Ovary (tissue), 3 donors: ENCODE measurements at regions not wholly inside any gene's neighbourhood (a gene's known extent, or its start where the extent isn't known, plus 50 kb on each side); places are given as distances from the start of the nearest gene placed in this dataset.

Source experiments
- EP300 ChIP-seq: sonication (generic); formaldehyde crosslinking; IDR thresholded peaks from one replicate; pipeline ENCODE4 v1.6.1; 2017; ENCODE audit warnings: antibody characterized with exemption
- POLR2A ChIP-seq: fragments of 450-650 bp; IDR thresholded peaks from one replicate; pipeline ENCODE4 v1.6.1; 2017; ENCODE audit warnings: antibody characterized with exemption, mild to moderate bottlenecking, moderate library complexity
- TF ChIP-seq, protein P1 (sequence below), 3 donors: fragments of 450-650 bp in 2 of 3; fragments of 200-600 bp in 1 of 3; IDR thresholded peaks; one replicate each; pipeline versions ENCODE4 v1.5.1 to v1.8.0; 2016 to 2022; ENCODE audit warnings: antibody characterized with exemption in 3 of 3, mild to moderate bottlenecking in 1 of 3
- donor health status: DM: no; HTN: no; CAD: no.

DNA sequence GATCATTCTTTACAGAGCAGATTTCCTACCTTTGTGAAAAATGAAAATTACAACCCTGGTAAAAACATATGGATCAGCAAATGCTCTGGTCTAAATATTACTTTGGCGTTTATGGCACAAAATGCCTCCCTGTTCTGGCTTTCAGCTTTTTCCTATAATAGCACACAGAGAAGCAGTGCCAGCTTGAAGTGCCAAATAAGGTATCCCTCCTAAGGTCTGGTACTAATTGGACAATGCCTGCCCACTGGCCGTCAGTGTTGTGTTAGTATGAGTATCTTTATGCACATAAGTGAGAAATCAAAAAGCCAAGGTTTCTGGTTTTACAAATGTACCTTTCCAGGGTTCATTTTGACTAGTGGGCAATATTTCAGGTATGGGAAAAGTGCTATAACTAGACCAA is 1293.7 kb upstream of the FAM98A start:
- TF ChIP-seq POLR2A (no peak), EP300 (no peak)
- TF ChIP-seq, protein P1, sequence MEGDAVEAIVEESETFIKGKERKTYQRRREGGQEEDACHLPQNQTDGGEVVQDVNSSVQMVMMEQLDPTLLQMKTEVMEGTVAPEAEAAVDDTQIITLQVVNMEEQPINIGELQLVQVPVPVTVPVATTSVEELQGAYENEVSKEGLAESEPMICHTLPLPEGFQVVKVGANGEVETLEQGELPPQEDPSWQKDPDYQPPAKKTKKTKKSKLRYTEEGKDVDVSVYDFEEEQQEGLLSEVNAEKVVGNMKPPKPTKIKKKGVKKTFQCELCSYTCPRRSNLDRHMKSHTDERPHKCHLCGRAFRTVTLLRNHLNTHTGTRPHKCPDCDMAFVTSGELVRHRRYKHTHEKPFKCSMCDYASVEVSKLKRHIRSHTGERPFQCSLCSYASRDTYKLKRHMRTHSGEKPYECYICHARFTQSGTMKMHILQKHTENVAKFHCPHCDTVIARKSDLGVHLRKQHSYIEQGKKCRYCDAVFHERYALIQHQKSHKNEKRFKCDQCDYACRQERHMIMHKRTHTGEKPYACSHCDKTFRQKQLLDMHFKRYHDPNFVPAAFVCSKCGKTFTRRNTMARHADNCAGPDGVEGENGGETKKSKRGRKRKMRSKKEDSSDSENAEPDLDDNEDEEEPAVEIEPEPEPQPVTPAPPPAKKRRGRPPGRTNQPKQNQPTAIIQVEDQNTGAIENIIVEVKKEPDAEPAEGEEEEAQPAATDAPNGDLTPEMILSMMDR (IDR thresholded peaks at IDR 0.05) = no peak
